ENCODE measurements at regions not wholly inside any gene's neighbourhood (a gene's known extent, or its start where the extent isn't known, plus 50 kb on each side); places are given as distances from the start of the nearest gene placed in this dataset.

DNA sequence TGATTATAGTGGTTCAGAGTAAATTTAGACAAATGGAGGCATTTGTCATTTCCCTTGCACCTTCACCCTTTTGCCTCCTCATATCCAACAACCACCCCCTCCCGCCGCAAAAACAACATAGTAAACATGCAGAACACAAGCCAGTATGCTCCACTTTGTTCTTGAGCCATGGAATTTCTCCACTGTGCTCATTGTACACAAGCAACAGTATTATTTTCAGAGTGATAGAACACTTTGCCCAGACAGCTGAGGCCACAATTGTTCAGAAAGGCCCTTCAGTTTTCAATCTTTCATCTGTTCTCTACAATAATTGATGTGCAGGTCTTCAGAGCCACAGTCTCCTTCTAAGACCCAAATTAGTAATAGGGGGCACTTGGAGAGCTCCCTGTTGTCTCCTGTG lies 272.8 kb upstream of the SLC30A5 start:
- no peaks in the 10 kb centered on the region for H3K4me1 ChIP-seq (ENCODE audit: insufficient read depth, low read length)
- TF ChIP-seq, protein P1, sequence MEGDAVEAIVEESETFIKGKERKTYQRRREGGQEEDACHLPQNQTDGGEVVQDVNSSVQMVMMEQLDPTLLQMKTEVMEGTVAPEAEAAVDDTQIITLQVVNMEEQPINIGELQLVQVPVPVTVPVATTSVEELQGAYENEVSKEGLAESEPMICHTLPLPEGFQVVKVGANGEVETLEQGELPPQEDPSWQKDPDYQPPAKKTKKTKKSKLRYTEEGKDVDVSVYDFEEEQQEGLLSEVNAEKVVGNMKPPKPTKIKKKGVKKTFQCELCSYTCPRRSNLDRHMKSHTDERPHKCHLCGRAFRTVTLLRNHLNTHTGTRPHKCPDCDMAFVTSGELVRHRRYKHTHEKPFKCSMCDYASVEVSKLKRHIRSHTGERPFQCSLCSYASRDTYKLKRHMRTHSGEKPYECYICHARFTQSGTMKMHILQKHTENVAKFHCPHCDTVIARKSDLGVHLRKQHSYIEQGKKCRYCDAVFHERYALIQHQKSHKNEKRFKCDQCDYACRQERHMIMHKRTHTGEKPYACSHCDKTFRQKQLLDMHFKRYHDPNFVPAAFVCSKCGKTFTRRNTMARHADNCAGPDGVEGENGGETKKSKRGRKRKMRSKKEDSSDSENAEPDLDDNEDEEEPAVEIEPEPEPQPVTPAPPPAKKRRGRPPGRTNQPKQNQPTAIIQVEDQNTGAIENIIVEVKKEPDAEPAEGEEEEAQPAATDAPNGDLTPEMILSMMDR (IDR thresholded peaks at IDR 0.05; ENCODE audit: borderline replicate concordance, extremely low read depth, low read length, poor library complexity, severe bottlenecking), result no peak
- no peak for TF ChIP-seq EZH2 (IDR thresholded peaks at IDR 0.05; ENCODE audit: borderline replicate concordance, low read depth, low read length, severe bottlenecking)
- H3K9ac ChIP-seq (ENCODE audit: low read depth, low read length), result no peak overlapping the region
- no peak overlapping the region for H3K27ac ChIP-seq (ENCODE audit: low read length)
- no peaks in the 10 kb centered on the region for H3K9me3 ChIP-seq (ENCODE audit: insufficient read depth, low read length, severe bottlenecking)
- no peak overlapping the region for H2AFZ ChIP-seq (ENCODE audit: low read depth, low read length)
- no peak overlapping the region for H3K4me3 ChIP-seq (ENCODE audit: low read depth in 1 of 2, low read length in 2 of 2)
- DNase-seq, result no peak
- no peaks in the 10 kb centered on the region for H3K79me2 ChIP-seq (ENCODE audit: insufficient read depth, low read length)
- no peak overlapping the region for H3K4me2 ChIP-seq (ENCODE audit: insufficient read depth, low read length)
- H3K27me3 ChIP-seq (ENCODE audit: insufficient read depth, low read length, poor library complexity), result no peaks in the 10 kb centered on the region
- no peak for ATAC-seq (ENCODE audit: insufficient read depth, low read depth)
- no peaks in the 10 kb centered on the region for H3K36me3 ChIP-seq (ENCODE audit: insufficient read depth, low read length)
- no peaks in the 10 kb centered on the region for H4K20me1 ChIP-seq (ENCODE audit: insufficient read depth, low read length)

DNA sequence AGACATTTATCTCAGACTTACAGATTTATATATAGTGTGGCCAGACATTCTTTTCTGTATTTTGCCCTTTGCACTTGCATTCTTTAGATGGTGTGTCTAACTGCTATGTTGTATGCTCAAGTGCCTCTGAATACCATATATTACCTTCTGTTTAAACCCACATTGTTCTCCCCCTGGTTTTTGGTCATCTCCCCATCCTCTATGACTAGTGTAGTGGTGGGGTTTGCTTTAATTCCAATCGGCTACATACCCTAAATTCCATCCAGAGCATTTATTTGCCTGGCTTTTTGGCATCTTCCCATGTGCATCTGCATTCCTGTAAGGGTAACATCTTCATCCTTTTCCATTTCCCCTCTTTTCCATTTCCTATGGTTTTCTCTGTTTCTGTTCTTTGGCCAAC lies 271.0 kb upstream of the SLC30A5 start:
- H3K27ac ChIP-seq (ENCODE audit: low read length), result no peak overlapping the region
- no peak for ATAC-seq (ENCODE audit: insufficient read depth, low read depth)

DNA sequence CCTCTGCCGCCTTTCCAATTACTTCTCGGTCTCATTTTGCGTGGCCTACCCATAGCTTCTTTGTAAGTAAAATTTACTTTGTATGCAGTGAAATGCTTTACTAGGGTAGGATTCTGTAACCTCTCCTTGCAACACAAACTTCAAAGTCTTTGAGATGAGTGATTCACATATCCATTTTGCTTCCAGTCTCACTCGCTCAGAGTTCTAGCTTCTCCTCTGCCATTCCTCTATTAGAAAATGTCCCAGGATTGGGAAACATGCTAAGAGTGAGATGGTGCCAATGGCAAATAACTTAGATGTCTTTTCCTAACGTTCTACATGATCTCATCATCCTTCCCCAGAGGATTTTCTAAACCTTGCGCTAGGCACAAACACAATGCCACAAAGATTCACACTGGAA lies 270.5 kb upstream of the SLC30A5 start:
- no peak for TF ChIP-seq EZH2 (IDR thresholded peaks at IDR 0.05; ENCODE audit: borderline replicate concordance, low read depth, low read length, severe bottlenecking)
- TF ChIP-seq, protein P1 (IDR thresholded peaks at IDR 0.05; ENCODE audit: borderline replicate concordance, extremely low read depth, low read length, poor library complexity, severe bottlenecking), result no peak
- Histone ChIP-seq H3K27ac (ENCODE audit: low read length) (no peak overlapping the region), H3K4me2 (ENCODE audit: insufficient read depth, low read length) (no peak overlapping the region), H3K4me3 (ENCODE audit: low read depth in 1 of 2, low read length in 2 of 2) (no peak overlapping the region), H3K79me2 (ENCODE audit: insufficient read depth, low read length) (no peaks in the 10 kb centered on the region), H3K9ac (ENCODE audit: low read depth, low read length) (no peak overlapping the region), H3K27me3 (ENCODE audit: insufficient read depth, low read length, poor library complexity) (no peaks in the 10 kb centered on the region), H4K20me1 (ENCODE audit: insufficient read depth, low read length) (no peaks in the 10 kb centered on the region), H2AFZ (ENCODE audit: low read depth, low read length) (no peak overlapping the region), H3K9me3 (ENCODE audit: insufficient read depth, low read length, severe bottlenecking) (no peaks in the 10 kb centered on the region), H3K36me3 (ENCODE audit: insufficient read depth, low read length) (no peaks in the 10 kb centered on the region), H3K4me1 (ENCODE audit: insufficient read depth, low read length) (no peaks in the 10 kb centered on the region)
- ATAC-seq (ENCODE audit: insufficient read depth, low read depth), result no peak
- no peak for DNase-seq

More for the DNA sequence above, 271.0 kb upstream of the SLC30A5 start:
- H3K4me1 ChIP-seq (ENCODE audit: insufficient read depth, low read length), result no peaks in the 10 kb centered on the region
- no peaks in the 10 kb centered on the region for H3K9me3 ChIP-seq (ENCODE audit: insufficient read depth, low read length, severe bottlenecking)
- H3K27me3 ChIP-seq (ENCODE audit: insufficient read depth, low read length, poor library complexity), result no peaks in the 10 kb centered on the region
- no peaks in the 10 kb centered on the region for H3K79me2 ChIP-seq (ENCODE audit: insufficient read depth, low read length)
- DNase-seq, result no peak
- H3K36me3 ChIP-seq (ENCODE audit: insufficient read depth, low read length), result no peaks in the 10 kb centered on the region
- no peak overlapping the region for H3K4me2 ChIP-seq (ENCODE audit: insufficient read depth, low read length)
- H3K9ac ChIP-seq (ENCODE audit: low read depth, low read length), result no peak overlapping the region
- no peak overlapping the region for H3K4me3 ChIP-seq (ENCODE audit: low read depth in 1 of 2, low read length in 2 of 2)
- no peaks in the 10 kb centered on the region for H4K20me1 ChIP-seq (ENCODE audit: insufficient read depth, low read length)
- no peak overlapping the region for H2AFZ ChIP-seq (ENCODE audit: low read depth, low read length)
- TF ChIP-seq, protein P1 (IDR thresholded peaks at IDR 0.05; ENCODE audit: borderline replicate concordance, extremely low read depth, low read length, poor library complexity, severe bottlenecking), result no peak
- no peak for TF ChIP-seq EZH2 (IDR thresholded peaks at IDR 0.05; ENCODE audit: borderline replicate concordance, low read depth, low read length, severe bottlenecking)

DNA sequence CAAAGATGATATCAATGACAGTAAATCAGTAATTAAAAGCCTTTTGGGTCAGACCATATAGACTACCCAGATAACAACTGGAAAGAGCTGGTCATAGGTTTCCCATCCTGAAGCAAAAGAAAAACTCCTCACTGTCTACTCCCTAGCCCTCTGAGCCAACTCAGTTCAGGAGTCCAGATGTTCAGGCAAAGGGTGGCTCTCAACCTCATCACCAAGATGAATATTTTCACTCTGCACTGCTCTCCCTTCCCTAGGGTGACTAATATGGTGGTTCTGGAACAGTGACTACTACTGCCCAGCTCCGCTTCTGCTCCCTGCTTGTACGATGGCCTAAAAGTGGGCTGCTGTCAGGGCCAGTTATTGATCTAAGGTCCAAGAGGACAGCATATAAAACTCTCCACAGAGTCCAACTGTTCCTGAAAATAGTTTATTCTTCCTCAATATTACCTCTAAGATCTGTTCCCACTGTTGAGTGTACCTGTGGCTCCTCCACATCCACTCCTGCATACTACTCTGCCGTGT lies 263.4 kb upstream of the SLC30A5 start:
- Histone ChIP-seq H3K9me3 (ENCODE audit: insufficient read depth, low read length, severe bottlenecking) (no peaks in the 10 kb centered on the region), H4K20me1 (ENCODE audit: insufficient read depth, low read length) (no peaks in the 10 kb centered on the region), H3K9ac (ENCODE audit: low read depth, low read length) (no peak overlapping the region), H3K36me3 (ENCODE audit: insufficient read depth, low read length) (no peaks in the 10 kb centered on the region), H3K27me3 (ENCODE audit: insufficient read depth, low read length, poor library complexity) (no peaks in the 10 kb centered on the region), H3K27ac (ENCODE audit: low read length) (no peak overlapping the region), H3K4me1 (ENCODE audit: insufficient read depth, low read length) (no peaks in the 10 kb centered on the region), H3K4me3 (ENCODE audit: low read depth in 1 of 2, low read length in 2 of 2) (no peak overlapping the region), H3K4me2 (ENCODE audit: insufficient read depth, low read length) (no peak overlapping the region), H3K79me2 (ENCODE audit: insufficient read depth, low read length) (no peaks in the 10 kb centered on the region), H2AFZ (ENCODE audit: low read depth, low read length) (no peak overlapping the region)
- ATAC-seq (ENCODE audit: insufficient read depth, low read depth), result no peak
- no peak for DNase-seq
- TF ChIP-seq EZH2 (IDR thresholded peaks at IDR 0.05; ENCODE audit: borderline replicate concordance, low read depth, low read length, severe bottlenecking), result no peak
- TF ChIP-seq, protein P1 (IDR thresholded peaks at IDR 0.05; ENCODE audit: borderline replicate concordance, extremely low read depth, low read length, poor library complexity, severe bottlenecking), result no peak

Measured in DND-41 (cell line).